ENCODE measurements at regions not wholly inside any gene's neighbourhood (a gene's known extent, or its start where the extent isn't known, plus 50 kb on each side); places are given as distances from the start of the nearest gene placed in this dataset.

DNA sequence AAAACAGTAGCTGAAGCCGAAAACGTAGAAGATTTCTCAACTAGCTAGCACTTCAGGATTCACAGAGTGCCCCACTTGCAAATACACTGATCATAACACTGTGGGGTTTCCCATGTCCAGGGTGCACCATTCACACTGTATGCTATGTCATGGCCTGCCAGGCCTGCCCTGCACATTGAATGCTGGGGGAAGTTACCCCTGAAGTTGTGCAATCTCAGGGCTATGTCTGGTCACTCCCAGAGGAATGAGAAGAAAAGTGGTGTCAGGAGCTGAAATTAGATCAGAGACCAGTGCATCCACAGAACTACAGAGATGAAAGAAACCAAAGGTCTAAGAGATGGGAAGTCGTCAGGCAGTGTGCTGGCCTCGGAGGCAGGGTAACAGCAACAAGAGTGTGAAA, 196.8 kb downstream of the RAP2A start:
- H3K27me3 Mint-ChIP-seq: no peaks in the 10 kb centered on the region
- no peaks in the 10 kb centered on the region for H3K36me3 Mint-ChIP-seq (ENCODE audit: low read depth)
- DNase-seq (no peak), ATAC-seq (ENCODE audit: low read depth) (no peak)
- TF ChIP-seq, protein P1, sequence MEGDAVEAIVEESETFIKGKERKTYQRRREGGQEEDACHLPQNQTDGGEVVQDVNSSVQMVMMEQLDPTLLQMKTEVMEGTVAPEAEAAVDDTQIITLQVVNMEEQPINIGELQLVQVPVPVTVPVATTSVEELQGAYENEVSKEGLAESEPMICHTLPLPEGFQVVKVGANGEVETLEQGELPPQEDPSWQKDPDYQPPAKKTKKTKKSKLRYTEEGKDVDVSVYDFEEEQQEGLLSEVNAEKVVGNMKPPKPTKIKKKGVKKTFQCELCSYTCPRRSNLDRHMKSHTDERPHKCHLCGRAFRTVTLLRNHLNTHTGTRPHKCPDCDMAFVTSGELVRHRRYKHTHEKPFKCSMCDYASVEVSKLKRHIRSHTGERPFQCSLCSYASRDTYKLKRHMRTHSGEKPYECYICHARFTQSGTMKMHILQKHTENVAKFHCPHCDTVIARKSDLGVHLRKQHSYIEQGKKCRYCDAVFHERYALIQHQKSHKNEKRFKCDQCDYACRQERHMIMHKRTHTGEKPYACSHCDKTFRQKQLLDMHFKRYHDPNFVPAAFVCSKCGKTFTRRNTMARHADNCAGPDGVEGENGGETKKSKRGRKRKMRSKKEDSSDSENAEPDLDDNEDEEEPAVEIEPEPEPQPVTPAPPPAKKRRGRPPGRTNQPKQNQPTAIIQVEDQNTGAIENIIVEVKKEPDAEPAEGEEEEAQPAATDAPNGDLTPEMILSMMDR (IDR thresholded peaks at IDR 0.05): no peak
- CTCF ChIA-PET: no interaction called here
- no peak overlapping the region for H3K4me3 Mint-ChIP-seq
- no peaks in the 10 kb centered on the region for H3K4me1 Mint-ChIP-seq
- H3K9me3 Mint-ChIP-seq: peaks cover 9% of the 10 kb centered on the region
- no peak overlapping the region for H3K27ac Mint-ChIP-seq
- POLR2A ChIA-PET: no interaction called here
- intact Hi-C loops (cut with micrococcal nuclease): no loop called here

DNA sequence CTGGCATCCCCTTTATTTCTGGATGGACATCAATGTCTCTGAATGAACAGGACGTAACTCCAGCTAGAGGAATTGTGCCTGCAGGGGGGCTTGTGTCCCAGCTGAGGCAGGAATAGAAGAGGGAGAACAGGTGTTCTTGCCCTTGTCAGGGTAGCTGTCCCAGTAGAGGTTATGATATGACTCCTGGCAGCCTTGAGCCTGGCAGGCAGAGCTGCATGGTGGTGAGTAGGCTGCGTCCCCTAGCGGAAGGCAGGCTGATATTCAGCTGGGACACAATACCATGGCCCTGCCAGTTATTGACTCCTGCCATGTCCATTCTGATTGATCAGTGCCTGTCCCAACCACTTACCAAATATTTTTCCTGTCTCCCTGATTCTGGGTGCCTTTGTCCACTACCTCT, 197.2 kb downstream of the RAP2A start:
- no peaks in the 10 kb centered on the region for H3K27me3 Mint-ChIP-seq
- no peak for DNase-seq
- no peak overlapping the region for H3K4me3 Mint-ChIP-seq
- no peak overlapping the region for H3K27ac Mint-ChIP-seq
- no peak for ATAC-seq (ENCODE audit: low read depth)
- intact Hi-C loops (cut with micrococcal nuclease): no loop called here
- ChIA-PET CTCF (no interaction called here), POLR2A (interaction anchor here (0.6 kb wide), 1 partner anchor 524 kb away, joined by 4 read pairs; no protein-coding TSS in a partner anchor)
- H3K36me3 Mint-ChIP-seq (ENCODE audit: low read depth): no peaks in the 10 kb centered on the region
- H3K9me3 Mint-ChIP-seq: peaks cover 9% of the 10 kb centered on the region
- no peaks in the 10 kb centered on the region for H3K4me1 Mint-ChIP-seq
- TF ChIP-seq, protein P1 (IDR thresholded peaks at IDR 0.05): no peak

DNA sequence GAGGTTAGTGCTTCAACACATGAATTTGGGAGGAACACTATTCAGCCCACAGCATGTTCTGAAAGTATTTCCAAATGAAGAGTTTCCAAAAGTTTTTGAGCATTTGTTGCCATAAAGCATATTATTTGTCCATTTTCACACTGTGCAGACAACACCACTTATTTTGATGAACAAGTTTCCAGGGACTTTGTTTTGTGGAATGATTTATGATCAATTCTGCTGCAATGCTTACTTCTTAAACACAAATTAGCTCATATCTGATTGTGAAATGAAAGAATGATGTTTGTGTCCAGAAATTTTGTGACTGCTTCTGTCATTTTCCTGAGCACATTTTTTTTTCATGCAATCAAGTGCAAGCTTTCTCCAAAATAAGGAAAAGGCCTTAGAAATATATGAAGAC, 205.3 kb downstream of the RAP2A start:
- H3K36me3 Mint-ChIP-seq (ENCODE audit: low read depth): no peaks in the 10 kb centered on the region
- H3K27ac Mint-ChIP-seq: no peak overlapping the region
- no peaks in the 10 kb centered on the region for H3K27me3 Mint-ChIP-seq
- DNase-seq (no peak), ATAC-seq (ENCODE audit: low read depth) (no peak)
- TF ChIP-seq, protein P1 (IDR thresholded peaks at IDR 0.05): no peak
- ChIA-PET POLR2A (no interaction called here), CTCF (no interaction called here)
- no peak overlapping the region for H3K4me3 Mint-ChIP-seq
- no peaks in the 10 kb centered on the region for H3K9me3 Mint-ChIP-seq
- intact Hi-C loops (cut with micrococcal nuclease): no loop called here
- H3K4me1 Mint-ChIP-seq: no peaks in the 10 kb centered on the region

DNA sequence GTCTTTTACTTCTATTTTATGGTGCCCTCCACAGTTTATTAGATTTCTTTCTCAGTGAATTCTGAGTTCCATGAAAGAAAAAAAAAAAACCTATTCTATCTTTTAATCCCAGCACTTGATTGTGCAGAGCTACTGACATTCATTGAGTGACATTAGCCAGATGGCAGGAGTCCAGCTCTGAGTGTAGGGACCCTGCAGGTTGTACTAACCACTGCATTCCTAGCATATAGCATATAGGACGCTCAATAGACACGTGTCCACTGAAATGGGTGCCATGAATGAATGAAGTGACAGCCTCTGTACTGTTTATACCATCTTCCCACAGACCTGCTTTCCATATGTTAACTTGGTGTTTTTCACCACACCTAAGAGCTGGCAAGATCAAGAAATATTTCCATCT, 206.3 kb downstream of the RAP2A start:
- H3K4me3 Mint-ChIP-seq: no peak overlapping the region
- H3K9me3 Mint-ChIP-seq: no peaks in the 10 kb centered on the region
- ATAC-seq (ENCODE audit: low read depth) (no peak), DNase-seq (no peak)
- CTCF ChIA-PET: no interaction called here
- POLR2A ChIA-PET: no interaction called here
- H3K36me3 Mint-ChIP-seq (ENCODE audit: low read depth): no peaks in the 10 kb centered on the region
- no peaks in the 10 kb centered on the region for H3K4me1 Mint-ChIP-seq
- intact Hi-C loops (cut with micrococcal nuclease): no loop called here
- H3K27me3 Mint-ChIP-seq: no peaks in the 10 kb centered on the region
- no peak overlapping the region for H3K27ac Mint-ChIP-seq
- TF ChIP-seq, protein P1 (IDR thresholded peaks at IDR 0.05): no peak

DNA sequence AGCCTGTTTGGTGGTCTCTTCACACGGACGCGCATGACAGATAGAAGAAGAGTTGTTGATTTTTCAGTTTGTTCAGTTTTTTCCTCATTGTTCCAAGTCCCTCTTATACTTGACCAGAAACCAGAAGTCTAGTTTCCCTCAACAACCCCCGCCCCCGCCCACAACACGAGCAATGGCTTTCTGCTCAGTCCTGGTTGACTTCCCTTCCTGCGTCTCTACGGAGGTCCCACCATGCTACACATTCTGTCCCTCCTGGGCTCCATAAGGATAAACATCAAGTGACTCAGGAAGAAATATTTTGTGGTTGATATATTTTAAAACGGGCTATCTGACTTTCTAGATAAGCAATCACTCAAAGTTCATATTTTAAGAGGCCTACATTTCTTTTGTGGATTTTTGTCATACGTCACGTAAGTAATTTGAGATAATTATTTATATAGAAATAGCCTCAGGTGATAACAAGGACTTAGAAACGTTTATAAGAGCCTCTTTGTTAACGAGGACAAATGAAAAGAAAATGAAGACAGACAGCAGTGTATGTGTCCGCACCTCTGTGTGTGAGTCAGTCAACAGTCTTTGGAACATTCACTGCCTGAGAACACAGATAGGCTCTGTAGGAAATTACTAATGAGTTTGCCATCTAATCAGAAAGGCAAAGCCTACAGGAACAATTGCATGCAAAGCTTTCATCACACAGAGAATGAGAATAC, 214.4 kb downstream of the RAP2A start:
- POLR2A ChIA-PET: no interaction called here
- Mint-ChIP-seq H3K4me3 (no peak overlapping the region), H3K27ac (no peak overlapping the region), H3K36me3 (ENCODE audit: low read depth) (no peaks in the 10 kb centered on the region), H3K4me1 (no peaks in the 10 kb centered on the region), H3K9me3 (no peaks in the 10 kb centered on the region), H3K27me3 (no peaks in the 10 kb centered on the region)
- TF ChIP-seq, protein P1 (IDR thresholded peaks at IDR 0.05): no peak
- no peak for DNase-seq
- intact Hi-C loops (cut with micrococcal nuclease): no loop called here
- ATAC-seq (ENCODE audit: low read depth): no peak
- CTCF ChIA-PET: no interaction called here

Data from activated B cell treated with CpG ODN at 0.5 μM for 24 hours (primary cell).